GM10248 (cell line): ENCODE measurements at regions not wholly inside any gene's neighbourhood (a gene's known extent, or its start where the extent isn't known, plus 50 kb on each side); places are given as distances from the start of the nearest gene placed in this dataset.

Source experiments
- CTCF ChIA-PET: fragments of 300-600 bp; sonication (Branson Sonifier 250); formaldehyde crosslinking; extraction: SDS; loops from one replicate; lab custom pipeline; 2021; ENCODE audit warnings: antibody characterized with exemption; lab: Yijun Ruan, JAX
- POLR2A ChIA-PET: fragments of 350-650 bp; sonication (Branson Sonifier 250); formaldehyde crosslinking; extraction: SDS; loops from one replicate; lab custom pipeline; 2020; ENCODE audit warnings: antibody characterized with exemption; lab: Yijun Ruan, JAX
- DNase-seq: peaks from one replicate; pipeline ENCODE4 v3.0.0; 2012; ENCODE audit errors: extremely low spot score
- TF ChIP-seq, protein P1 (sequence below): IDR thresholded peaks from 2 replicates; pipeline ENCODE4 v1.5.1; 2012; ENCODE audit warnings: mild to moderate bottlenecking, low read depth; ENCODE audit errors: extremely low read depth, missing control alignments, control extremely low read depth

- CTCF ChIA-PET = interaction anchor here (1.4 kb wide), 1 partner anchor 25 kb away, joined by 3 read pairs; no protein-coding TSS in a partner anchor
- TF ChIP-seq, protein P1, sequence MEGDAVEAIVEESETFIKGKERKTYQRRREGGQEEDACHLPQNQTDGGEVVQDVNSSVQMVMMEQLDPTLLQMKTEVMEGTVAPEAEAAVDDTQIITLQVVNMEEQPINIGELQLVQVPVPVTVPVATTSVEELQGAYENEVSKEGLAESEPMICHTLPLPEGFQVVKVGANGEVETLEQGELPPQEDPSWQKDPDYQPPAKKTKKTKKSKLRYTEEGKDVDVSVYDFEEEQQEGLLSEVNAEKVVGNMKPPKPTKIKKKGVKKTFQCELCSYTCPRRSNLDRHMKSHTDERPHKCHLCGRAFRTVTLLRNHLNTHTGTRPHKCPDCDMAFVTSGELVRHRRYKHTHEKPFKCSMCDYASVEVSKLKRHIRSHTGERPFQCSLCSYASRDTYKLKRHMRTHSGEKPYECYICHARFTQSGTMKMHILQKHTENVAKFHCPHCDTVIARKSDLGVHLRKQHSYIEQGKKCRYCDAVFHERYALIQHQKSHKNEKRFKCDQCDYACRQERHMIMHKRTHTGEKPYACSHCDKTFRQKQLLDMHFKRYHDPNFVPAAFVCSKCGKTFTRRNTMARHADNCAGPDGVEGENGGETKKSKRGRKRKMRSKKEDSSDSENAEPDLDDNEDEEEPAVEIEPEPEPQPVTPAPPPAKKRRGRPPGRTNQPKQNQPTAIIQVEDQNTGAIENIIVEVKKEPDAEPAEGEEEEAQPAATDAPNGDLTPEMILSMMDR = no peak
- POLR2A ChIA-PET = no interaction called here
- DNase-seq = no peak
Measured at GRCh38 chr3:137224464-137224863, 266.7 kb downstream of the IL20RB start.

- ChIA-PET POLR2A (no interaction called here), CTCF (no interaction called here)
- TF ChIP-seq, protein P1 = no peak
- DNase-seq = no peak
Measured at GRCh38 chr3:137242836-137243400, 285.1 kb downstream of the IL20RB start.

DNA sequence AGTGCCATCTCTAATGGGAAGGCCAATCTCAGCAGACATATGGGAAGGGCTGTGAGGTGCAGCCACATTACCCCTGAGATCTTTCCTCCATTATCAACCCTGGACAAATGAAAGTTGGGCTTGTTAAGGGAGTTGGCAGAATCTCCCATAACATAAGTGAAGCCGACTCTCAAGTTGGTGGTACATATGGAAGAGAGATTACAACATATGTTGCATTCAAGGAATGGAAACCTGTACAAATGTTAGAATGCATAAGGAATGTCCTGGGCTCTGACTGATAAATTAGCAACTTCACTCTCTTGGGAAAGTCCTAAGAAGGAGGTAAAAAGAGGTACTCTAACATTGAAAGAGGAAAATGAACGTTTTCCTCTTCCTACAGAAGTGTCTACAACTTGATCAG lies 288.7 kb downstream of the IL20RB start:
- POLR2A ChIA-PET = no interaction called here
- DNase-seq = no peak
- CTCF ChIA-PET = no interaction called here
- TF ChIP-seq, protein P1 = no peak

- ChIA-PET CTCF (interaction anchor here (0.7 kb wide), 1 partner anchor 24 kb away, joined by 3 read pairs; no protein-coding TSS in a partner anchor), POLR2A (no interaction called here)
- TF ChIP-seq, protein P1 = no peak
- no peak for DNase-seq
Measured at GRCh38 chr3:137249311-137249940, 291.6 kb downstream of the IL20RB start.

- DNase-seq = no peak
- ChIA-PET CTCF (no interaction called here), POLR2A (no interaction called here)
- TF ChIP-seq, protein P1 = no peak
Measured at GRCh38 chr3:137259089-137259488, 301.3 kb downstream of the IL20RB start.

DNA sequence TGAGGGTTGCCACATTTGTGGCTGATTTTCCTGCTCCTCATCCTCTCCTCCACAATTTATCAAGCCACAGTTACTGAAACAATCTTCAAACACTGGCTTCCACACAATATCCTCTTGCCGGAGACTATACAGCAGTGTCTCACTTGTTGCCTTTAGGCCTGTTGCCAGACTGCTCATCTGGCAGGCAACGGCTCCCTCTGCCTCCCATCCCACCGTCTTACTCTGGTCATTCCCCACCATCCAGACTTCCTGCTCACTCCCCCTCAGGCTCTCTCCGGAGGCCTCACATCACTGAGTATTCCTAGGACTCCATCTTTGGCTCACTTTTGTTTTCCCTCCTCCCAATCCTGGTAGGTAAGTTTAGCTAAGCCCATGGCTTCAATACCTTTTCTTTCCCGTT lies 301.9 kb downstream of the IL20RB start:
- ChIA-PET POLR2A (no interaction called here), CTCF (no interaction called here)
- DNase-seq = no peak
- TF ChIP-seq, protein P1 = no peak
